GM21529 (cell line): ENCODE measurements at regions not wholly inside any gene's neighbourhood (a gene's known extent, or its start where the extent isn't known, plus 50 kb on each side); places are given as distances from the start of the nearest gene placed in this dataset.

ENCODE experiments used
- ATAC-seq: cut with Tn5 transposase; IDR thresholded peaks from one replicate; pipeline ENCODE4 v1.9.1; 2021; ENCODE audit not compliant: unreplicated experiment

DNA sequence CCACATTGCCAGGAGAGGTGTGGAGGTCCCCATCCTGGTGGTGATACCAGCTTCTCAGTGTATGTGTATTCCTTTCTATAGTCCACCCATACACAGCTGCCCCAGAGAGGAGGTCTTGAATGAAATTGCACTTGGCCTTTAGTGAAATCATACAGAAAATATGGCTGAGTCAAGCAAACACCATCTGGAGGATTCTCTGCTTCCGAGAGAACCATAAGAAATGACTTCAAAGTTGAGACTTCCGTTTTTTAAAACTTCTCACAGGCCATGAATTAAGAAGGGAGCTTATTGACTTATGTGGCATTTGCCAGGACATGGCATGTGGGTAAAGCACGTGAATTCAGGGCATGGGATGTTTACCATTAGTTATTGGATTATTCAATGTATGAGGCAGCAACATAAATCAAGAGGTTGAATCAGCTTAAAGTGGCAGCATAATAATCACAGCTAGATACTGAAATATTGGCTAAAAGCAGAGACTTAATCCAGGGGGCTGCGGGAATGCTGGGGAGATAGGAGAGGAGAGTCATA lies 119.1 kb upstream of the MTNR1B start:
- ATAC-seq, result no peak

DNA sequence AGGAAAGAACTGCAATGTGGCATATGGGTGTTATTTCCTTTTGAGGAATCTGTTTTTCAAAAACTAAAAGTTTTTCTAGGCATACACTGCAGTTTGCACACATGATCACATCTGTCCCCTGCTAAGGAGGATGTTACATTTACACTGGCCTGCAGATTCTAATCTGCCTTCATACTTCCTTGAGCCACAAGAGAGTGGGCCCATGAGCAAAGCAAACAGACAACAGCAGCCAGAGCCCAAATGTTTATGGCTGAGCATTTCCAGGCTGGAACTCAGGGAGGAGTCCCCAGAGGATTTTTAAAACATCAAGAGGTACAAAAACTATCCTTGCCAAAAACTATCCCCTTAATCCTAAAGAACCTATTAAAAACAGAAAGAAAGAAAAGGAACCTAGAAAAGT lies 117.2 kb upstream of the MTNR1B start:
- ATAC-seq, result no peak

DNA sequence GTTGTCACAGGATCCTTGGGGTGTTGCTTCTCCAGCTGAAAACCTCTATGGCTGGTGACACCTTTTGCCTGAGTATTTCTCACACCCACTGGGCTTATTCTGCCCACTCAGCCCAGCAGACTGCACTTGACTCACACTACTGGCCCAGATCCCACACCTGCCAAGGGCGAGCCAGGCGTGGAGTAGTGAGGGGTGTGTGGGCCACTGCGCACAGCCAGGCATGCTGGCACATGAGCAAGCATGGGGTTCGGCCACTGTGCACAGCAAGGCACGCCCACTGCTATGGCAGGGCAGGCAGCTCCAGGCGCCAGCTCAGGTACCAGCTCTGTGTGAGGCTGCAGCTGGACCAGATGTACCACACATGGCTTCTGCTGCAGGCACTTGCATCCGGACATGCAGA lies 116.5 kb upstream of the MTNR1B start:
- ATAC-seq, result no peak

DNA sequence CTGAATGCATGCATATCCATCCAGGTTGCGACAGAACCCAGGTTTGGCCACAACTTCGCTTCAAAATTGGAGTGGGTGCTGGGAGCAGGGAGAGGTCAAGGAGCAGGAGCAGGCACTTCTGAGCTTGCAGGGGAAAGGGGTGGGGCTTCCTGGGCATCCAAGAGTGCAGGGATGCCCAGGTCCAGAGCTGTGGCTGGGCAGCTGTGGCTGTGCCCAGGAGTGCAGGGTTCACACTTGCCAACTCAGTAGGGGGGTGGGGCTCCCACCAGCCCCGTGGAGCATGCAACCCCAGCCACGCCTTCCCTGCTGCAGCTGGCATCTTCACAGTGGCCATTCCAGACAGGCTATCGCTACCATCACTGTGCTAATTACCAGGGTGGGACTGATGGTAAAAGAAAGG lies 115.3 kb upstream of the MTNR1B start:
- no peak for ATAC-seq

DNA sequence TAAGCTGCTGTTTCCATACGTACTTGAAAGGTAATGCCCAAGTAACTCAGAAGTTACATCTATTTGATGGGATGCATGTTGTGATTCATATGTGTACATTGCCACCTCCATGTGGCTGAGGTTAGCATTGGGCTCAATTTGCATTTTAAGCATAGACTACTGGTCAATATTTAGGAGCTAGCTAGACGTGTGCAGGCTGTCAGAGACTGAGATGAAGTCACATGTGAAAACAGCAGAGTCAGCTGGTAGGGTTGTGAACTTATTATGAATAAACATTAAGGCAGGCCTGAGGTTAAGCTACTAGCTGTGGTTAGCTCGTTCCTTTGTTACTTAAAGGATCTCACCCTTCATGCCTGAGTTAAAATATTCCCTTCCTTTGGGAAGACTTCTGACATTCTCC lies 114.5 kb upstream of the MTNR1B start:
- ATAC-seq, result no peak

DNA sequence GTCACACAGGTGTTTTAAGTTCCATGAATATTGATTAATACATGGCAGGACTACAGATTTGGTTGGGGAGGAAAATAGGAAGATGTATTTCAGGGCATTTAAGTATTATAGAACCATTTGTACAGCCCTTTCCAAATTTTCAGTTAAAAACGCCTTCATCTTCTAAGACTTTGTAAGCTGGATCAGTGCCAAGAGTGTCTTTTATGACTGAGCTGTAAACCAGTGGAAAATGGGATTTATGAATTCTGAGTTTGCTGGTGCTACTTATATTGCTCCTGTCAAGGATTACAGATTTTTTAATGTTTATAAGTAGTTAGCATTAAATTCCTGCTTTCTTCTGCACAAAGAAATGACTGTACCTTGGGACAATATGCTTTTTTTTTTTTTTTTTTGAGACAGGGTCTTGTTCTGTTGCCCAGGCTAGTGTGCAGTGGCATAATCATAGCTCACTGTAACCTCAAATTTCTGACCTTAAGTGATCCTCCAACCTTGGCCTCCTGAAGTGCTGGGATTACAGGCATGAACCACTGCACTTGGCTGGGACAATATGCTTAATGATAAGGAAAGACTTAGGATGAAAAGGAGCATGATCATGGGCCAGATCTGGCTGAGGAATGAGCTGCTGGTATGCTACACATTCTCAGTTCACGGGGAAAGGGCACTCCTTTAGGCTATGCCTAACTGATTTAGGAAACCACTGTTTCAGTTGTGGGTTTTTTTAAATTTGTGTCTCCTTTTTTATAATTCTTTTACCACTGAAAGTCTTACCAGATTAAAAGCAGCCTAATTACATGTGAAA lies 113.6 kb upstream of the MTNR1B start:
- ATAC-seq, result no peak

GRCh38 chr11:92857407-92857806 lies 112.0 kb upstream of the MTNR1B start:
- no peak for ATAC-seq

DNA sequence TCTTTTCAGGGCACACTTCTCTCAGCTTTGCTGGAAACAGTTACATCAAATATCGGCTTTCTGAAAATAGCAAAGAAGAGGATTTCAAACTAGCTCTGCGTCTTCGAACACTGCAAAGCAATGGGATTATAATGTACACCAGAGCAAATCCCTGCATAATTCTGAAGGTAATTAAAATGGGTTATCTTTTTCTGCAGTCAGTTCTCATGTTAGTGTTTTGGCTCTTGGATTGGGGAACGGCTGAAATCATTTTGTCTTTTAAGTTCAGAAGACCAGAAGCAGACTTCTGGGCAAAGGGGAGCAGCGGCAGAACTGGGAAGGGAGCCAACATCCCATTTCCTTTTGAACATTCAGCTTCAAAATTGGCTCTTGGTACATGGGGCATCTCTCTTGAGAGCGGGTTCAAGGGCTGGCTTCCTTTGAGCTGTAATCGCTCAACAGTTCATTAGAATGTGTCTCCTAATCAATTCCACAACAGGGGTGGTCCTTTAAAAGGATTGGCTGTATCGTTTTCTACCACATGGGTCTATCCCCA lies 110.2 kb upstream of the MTNR1B start:
- ATAC-seq, result no peak

- no peak for ATAC-seq
These were observed 107.8 kb upstream of the MTNR1B start for GRCh38 chr11:92861634-92862033.

- no peak for ATAC-seq
These were observed 104.1 kb upstream of the MTNR1B start for GRCh38 chr11:92865352-92865751.

DNA sequence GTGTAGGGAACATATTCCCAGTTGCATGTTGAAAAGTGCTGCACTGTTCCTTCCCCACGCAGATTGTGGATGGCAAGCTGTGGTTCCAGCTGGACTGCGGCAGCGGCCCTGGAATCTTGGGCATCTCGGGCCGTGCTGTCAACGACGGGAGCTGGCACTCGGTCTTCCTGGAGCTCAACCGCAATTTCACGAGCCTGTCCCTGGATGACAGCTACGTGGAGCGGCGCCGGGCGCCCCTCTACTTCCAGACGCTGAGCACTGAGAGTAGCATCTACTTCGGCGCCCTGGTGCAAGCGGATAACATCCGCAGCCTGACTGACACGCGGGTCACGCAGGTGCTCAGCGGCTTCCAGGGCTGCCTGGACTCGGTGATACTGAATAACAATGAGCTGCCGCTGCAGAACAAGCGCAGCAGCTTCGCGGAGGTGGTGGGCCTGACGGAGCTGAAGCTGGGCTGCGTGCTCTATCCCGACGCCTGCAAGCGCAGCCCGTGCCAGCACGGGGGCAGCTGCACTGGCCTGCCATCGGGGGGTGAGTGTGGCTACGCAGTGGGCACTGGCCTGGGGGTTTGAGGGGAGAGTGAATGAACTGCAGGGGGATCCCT lies 102.7 kb upstream of the MTNR1B start:
- no peak for ATAC-seq

DNA sequence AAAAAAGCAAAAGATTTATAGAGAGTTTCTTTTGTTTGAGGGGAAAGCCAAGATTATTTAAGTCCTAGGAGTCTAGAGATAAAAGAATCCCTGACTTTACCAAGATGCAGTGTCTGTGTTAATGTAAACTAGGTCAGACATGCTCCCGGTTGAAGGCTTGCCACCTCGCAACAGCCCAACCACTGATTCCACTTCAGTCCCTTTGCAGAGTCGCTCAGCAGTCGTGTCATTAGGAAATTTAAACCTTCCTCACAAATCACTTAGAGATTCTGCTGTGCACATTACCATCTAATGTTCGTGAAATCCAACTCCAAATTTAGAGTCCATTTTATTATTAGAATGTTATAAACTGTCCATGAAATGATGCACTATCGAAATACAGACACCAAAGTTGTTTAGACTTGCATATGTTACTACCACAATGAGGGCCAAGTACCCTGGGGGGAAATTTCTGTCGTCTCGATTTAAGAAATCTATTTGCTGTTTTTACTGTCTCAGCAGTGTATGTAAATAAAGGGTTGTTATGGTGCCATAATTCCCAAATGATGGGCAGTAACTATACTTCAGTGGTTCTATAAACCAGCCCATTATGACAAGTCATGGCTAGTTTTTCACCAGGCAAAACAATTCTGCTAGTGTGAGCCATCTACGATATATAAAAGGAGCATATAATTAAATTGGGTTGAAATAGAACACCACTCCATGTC lies 101.4 kb upstream of the MTNR1B start:
- ATAC-seq, result no peak

GRCh38 chr11:92869716-92870115 lies 99.7 kb upstream of the MTNR1B start:
- ATAC-seq, result no peak

DNA sequence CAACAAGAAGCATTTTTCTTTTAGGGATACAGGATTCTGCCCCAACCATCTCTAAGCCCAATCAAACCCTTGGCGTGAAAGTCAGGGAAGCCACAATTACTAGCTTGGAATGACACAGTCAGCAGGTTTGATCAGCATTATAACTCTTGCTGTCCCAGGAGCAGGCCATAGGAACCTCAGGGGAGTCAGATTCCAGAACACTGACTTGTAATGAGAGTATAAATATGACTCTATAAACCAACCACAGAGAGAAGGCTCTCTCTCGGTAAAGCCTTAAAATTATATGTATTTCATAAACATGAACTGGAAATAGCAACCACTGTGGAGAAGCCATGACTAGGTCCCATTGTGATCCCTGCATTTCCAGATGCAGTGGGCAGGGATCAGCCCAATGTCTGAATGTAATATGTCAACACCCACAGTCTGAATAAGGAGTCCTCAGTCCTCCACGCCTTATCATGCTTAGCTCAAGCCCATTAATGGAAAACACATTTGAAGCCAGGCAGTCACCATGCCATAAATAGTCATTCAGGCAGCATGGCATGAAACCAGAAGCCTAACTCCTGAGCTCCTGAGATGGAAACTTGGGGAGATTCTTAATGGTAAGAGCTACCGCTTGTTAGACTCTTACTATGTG lies 99.1 kb upstream of the MTNR1B start:
- no peak for ATAC-seq

DNA sequence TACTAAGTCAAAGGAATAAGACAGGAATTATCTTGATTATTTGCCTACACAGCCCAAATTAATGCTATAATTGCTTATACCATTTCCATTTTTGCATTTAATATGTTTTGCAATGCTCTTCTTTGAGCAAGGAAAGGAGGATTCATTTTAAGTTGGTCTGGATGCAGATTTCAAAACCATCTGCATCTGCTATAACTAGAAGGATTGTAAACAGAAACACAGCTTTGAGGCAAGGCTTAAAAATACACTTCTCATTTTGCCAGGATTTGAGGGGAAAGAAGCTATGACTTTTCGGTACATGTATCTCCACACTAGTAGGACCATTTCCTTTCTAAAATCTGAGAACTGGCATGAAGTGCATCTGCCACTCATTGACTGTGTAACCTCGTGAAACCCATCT lies 95.9 kb upstream of the MTNR1B start:
- ATAC-seq, result no peak

GRCh38 chr11:92875473-92875872 lies 94.0 kb upstream of the MTNR1B start:
- ATAC-seq, result no peak

DNA sequence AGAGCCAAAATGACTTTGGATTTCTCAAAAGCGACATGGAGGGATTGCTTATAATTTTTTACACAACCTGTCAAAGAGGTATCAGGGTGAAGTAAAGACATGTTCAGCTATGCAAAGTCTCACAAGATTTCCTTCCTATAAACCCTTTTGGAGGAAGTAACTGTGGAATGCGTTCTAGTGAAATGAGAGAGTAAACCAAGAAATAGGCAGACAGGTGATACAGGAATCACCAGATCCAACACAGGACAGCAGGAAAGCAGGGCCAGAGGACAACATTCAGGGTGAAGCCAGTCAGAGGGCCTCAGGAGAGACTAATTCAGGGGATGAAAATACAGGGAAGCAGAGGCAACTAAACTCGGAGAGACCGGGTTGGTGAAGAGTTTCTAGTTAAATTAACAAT lies 90.4 kb upstream of the MTNR1B start:
- ATAC-seq, result no peak

- ATAC-seq, result no peak
These were observed 89.1 kb upstream of the MTNR1B start for GRCh38 chr11:92880381-92880780.

- ATAC-seq, result no peak
These were observed 87.5 kb upstream of the MTNR1B start for GRCh38 chr11:92881940-92882450.

DNA sequence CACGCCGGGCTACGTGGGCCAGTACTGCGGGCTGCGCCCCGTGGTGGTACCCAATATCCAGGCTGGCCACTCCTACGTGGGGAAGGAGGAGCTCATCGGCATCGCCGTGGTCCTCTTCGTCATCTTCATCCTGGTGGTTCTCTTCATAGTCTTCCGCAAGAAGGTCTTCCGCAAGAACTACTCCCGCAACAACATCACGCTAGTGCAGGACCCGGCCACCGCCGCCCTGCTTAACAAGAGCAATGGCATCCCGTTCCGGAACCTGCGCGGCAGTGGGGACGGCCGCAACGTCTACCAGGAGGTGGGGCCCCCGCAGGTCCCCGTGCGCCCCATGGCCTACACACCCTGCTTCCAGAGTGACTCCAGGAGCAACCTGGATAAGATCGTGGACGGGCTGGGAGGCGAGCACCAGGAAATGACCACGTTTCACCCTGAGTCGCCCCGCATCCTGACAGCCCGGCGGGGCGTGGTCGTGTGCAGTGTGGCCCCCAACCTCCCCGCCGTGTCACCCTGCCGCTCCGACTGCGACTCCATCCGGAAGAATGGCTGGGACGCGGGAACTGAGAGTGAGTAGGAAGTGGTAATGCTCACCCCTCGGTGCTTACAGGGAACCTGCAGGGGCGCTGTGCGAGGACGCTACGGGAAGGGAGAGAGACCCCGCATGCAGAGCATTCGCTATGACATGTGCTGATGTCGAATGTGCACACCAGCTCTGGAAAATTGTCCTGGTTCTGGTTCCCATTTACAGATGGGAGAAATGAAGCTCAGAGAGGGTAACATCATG lies 86.4 kb upstream of the MTNR1B start:
- no peak for ATAC-seq
